SK-N-SH (cell line): ENCODE measurements at regions not wholly inside any gene's neighbourhood (a gene's known extent, or its start where the extent isn't known, plus 50 kb on each side); places are given as distances from the start of the nearest gene placed in this dataset.

ENCODE experiments used
- CTCF ChIA-PET: fragments of 300-600, 350-600 bp; formaldehyde crosslinking; extraction: SDS; loops from one replicate; lab custom pipeline; 2021; lab: Yijun Ruan, JAX
- POLR2A ChIA-PET: fragments of 350-600 bp; sonication (Branson Sonifier 250); formaldehyde crosslinking; extraction: SDS; loops from one replicate; lab custom pipeline; 2020; ENCODE audit warnings: antibody characterized with exemption, inconsistent platforms; lab: Yijun Ruan, JAX
- DNase-seq: peaks from one replicate; pipeline ENCODE4 v3.0.0; 2012
- H2AFZ ChIP-seq: fragments of 200-600 bp; sonication (generic); 2 replicates; pipeline ENCODE4 v1.8.1; 2016; ENCODE audit warnings: antibody characterized with exemption, mild to moderate bottlenecking, low read depth
- H3F3A ChIP-seq: fragments of 200-600 bp; sonication (generic); replicated peaks from 2 replicates; pipeline ENCODE3; 2016; ENCODE audit warnings: antibody characterized with exemption, mild to moderate bottlenecking; ENCODE audit not compliant: insufficient read depth
- H3K27ac ChIP-seq, 2 experiments: fragments of 200-500 bp in 1 of 2; fragments of 200-600 bp in 1 of 2; sonication (Bioruptor generic) in 1 of 2; sonication (generic), shearing (Covaris generic) in 1 of 2; 2 replicates each; pipeline versions ENCODE4 v1.5.1 to v1.6.1; 2014 to 2016; ENCODE audit warnings: low read depth in 2 of 2, inconsistent platforms in 1 of 2, low read length in 1 of 2, mild to moderate bottlenecking in 1 of 2, mixed read lengths in 1 of 2
- H3K27me3 ChIP-seq: fragments of 200-600 bp; sonication (generic), shearing (Covaris generic); 2 replicates; pipeline ENCODE4 v1.6.1; 2016; ENCODE audit warnings: mixed run types; ENCODE audit not compliant: insufficient read depth
- H3K36me3 ChIP-seq, 2 experiments: fragments of 200-500 bp in 1 of 2; fragments of 200-600 bp in 1 of 2; sonication (Bioruptor generic) in 1 of 2; sonication (generic) in 1 of 2; replicated peaks in 1 of 2; 2 replicates each; pipeline versions ENCODE3 to v1.5.1; 2014 to 2016; ENCODE audit warnings: low read length in 1 of 2, mild to moderate bottlenecking in 1 of 2; ENCODE audit not compliant: insufficient read depth in 2 of 2, control insufficient read depth in 1 of 2
- H3K4me1 ChIP-seq, 2 experiments: fragments of 200-500 bp in 1 of 2; fragments of 200-600 bp in 1 of 2; sonication (Bioruptor generic) in 1 of 2; sonication (generic), shearing (Covaris generic) in 1 of 2; 2 replicates each; pipeline versions ENCODE4 v1.5.1 to v1.6.1; 2014 to 2016; ENCODE audit warnings: low read depth in 1 of 2, low read length in 1 of 2, mixed run types in 1 of 2; ENCODE audit not compliant: insufficient read depth in 2 of 2, control insufficient read depth in 1 of 2
- H3K4me2 ChIP-seq: fragments of 200-600 bp; sonication (generic), shearing (Covaris generic); 2 replicates; pipeline ENCODE4 v1.6.1; 2017; ENCODE audit warnings: mixed run types
- H3K4me3 ChIP-seq, 2 experiments: fragments of 200-500 bp in 1 of 2; fragments of 200-600 bp in 1 of 2; sonication (Bioruptor generic) in 1 of 2; sonication (generic), shearing (Covaris generic) in 1 of 2; 2 replicates each; pipeline versions ENCODE4 v1.5.1 to v1.8.1; 2014 to 2016; ENCODE audit warnings: low read depth in 2 of 2, inconsistent platforms in 1 of 2, low read length in 1 of 2, mild to moderate bottlenecking in 1 of 2, mixed read lengths in 1 of 2, moderate library complexity in 1 of 2
- H3K79me2 ChIP-seq: fragments of 200-600 bp; sonication (generic); 2 replicates; pipeline ENCODE4 v1.8.1; 2017; ENCODE audit warnings: mild to moderate bottlenecking; ENCODE audit not compliant: insufficient read depth
- H3K9ac ChIP-seq: fragments of 200-600 bp; sonication (generic); 2 replicates; pipeline ENCODE4 v1.6.1; 2017; ENCODE audit warnings: mixed run types
- H3K9me2 ChIP-seq: fragments of 200-600 bp; sonication (generic); 2 replicates; pipeline ENCODE4 v1.6.1; 2017; ENCODE audit warnings: mixed run types
- H3K9me3 ChIP-seq: fragments of 200-600 bp; sonication (generic); 2 replicates; pipeline ENCODE4 v1.6.1; 2017; ENCODE audit warnings: mixed run types, mild to moderate bottlenecking, moderate library complexity
- H4K20me1 ChIP-seq: fragments of 200-600 bp; sonication (generic); 2 replicates; pipeline ENCODE4 v1.6.1; 2017; ENCODE audit warnings: mild to moderate bottlenecking, mixed run types; ENCODE audit not compliant: insufficient read depth
- EZH2phosphoT487 ChIP-seq: fragments of 200-600 bp; sonication (generic); IDR thresholded peaks from 2 replicates; pipeline ENCODE4 v1.6.1; 2017; ENCODE audit warnings: low read depth, mixed run types, mild to moderate bottlenecking, antibody characterized with exemption, moderate library complexity, borderline replicate concordance
- FOXM1 ChIP-seq: IDR thresholded peaks from 2 replicates; pipeline ENCODE4 v1.4.0; 2012; ENCODE audit warnings: low read depth, mild to moderate bottlenecking
- GABPA ChIP-seq: IDR thresholded peaks from 2 replicates; pipeline ENCODE4 v1.4.0; 2012; ENCODE audit warnings: low read depth, mild to moderate bottlenecking
- IRF3 ChIP-seq: fragments of 150-350 bp; IDR thresholded peaks from 2 replicates; pipeline ENCODE4 v1.6.1; 2016; ENCODE audit warnings: mild to moderate bottlenecking, low read depth, low read length
- JUND ChIP-seq: IDR thresholded peaks from 2 replicates; pipeline ENCODE4 v1.4.0; 2012
- MAX ChIP-seq: IDR thresholded peaks from 2 replicates; pipeline ENCODE4 v1.4.0; 2012; ENCODE audit warnings: low read depth
- MEF2A ChIP-seq: IDR thresholded peaks from 2 replicates; pipeline ENCODE4 v1.4.0; 2012; ENCODE audit warnings: low read depth, borderline replicate concordance
- SIN3A ChIP-seq: IDR thresholded peaks from 2 replicates; pipeline ENCODE4 v1.6.1; 2012; ENCODE audit warnings: low read depth, mild to moderate bottlenecking, low read length, moderate library complexity, borderline replicate concordance
- TAF1 ChIP-seq: IDR thresholded peaks from 2 replicates; pipeline ENCODE4 v1.6.1; 2012; ENCODE audit warnings: low read depth, mild to moderate bottlenecking, low read length, moderate library complexity, borderline replicate concordance
- TCF12 ChIP-seq: IDR thresholded peaks from 2 replicates; pipeline ENCODE4 v1.4.0; 2012
- YY1 ChIP-seq: IDR thresholded peaks from 2 replicates; pipeline ENCODE4 v1.4.0; 2012; ENCODE audit warnings: low read depth, mild to moderate bottlenecking
- WGBS: methylation state at CpG from one replicate; pipeline ENCODE4 v1.1.6; 2017; ENCODE audit warnings: low lambda C conversion rate; 5-methylcytosine and 5-hydroxymethylcytosine counted together
- TF ChIP-seq, protein P1 (sequence below): IDR thresholded peaks from 2 replicates; pipeline ENCODE4 v1.4.0; 2012; ENCODE audit warnings: low read depth, borderline replicate concordance

DNA sequence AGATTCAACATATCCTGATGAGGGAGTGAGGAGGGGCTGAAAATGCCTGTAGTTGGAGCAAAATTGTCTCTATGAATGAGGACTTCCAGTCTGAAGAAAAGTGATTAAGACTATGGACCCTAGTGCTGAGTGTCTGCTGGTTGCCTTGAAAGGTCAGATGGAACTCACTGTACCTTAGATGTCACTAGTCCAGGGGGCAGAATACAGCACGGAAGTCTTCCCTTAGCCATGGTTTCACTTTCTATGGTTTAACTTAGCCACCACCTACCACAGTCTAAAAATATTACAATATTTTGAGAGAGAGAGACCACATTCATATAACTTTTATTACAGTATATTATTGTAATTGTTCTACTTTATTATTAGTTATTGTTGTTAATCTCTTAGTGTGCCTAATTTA lies 223.1 kb downstream of the FMR1NB start:
- Histone ChIP-seq H3K27me3 (no peaks in the 10 kb centered on the region), H3K79me2 (no peaks in the 10 kb centered on the region), H3K9ac (no peak overlapping the region), H3K4me3 (no peak overlapping the region), H2AFZ (no peak overlapping the region), H3K9me2 (no peaks in the 10 kb centered on the region), H3K4me2 (no peak overlapping the region), H3K27ac (no peak overlapping the region), H3K4me1 (no peaks in the 10 kb centered on the region), H3F3A (no peaks in the 10 kb centered on the region), H3K9me3 (no peaks in the 10 kb centered on the region), H3K36me3 (no peaks in the 10 kb centered on the region), H4K20me1 (no peaks in the 10 kb centered on the region)
- POLR2A ChIA-PET: no interaction called here
- CTCF ChIA-PET: no interaction called here
- no peak for DNase-seq
- TF ChIP-seq TAF1 (no peak), FOXM1 (no peak), SIN3A (no peak), YY1 (no peak), TCF12 (no peak), JUND (no peak), GABPA (no peak)
- WGBS: 0% methylated on average over 1 of the region's 1 CpG

DNA sequence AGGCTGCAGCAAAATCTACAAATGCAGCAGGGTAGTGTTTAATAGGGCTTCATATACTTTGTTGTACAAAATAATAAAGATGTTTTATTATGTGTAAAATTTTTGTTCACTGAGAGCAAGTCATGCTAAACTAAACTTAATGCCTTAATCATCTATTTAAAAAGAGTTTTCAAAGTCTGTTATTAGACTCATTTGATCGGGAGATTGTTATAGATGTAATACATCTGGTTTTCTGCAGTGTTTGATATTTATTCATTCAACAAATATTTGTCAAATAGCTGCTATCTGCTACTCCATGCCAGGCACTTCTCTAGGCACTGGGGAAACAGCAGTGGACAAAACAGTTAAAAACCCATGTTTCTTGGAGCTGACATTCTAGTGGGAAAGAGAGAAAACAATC lies 233.6 kb downstream of the FMR1NB start:
- Histone ChIP-seq H3K9me3 (no peaks in the 10 kb centered on the region), H3K9me2 (no peaks in the 10 kb centered on the region), H3K9ac (no peak overlapping the region), H3K27ac (no peak overlapping the region), H2AFZ (no peak overlapping the region), H3K79me2 (no peaks in the 10 kb centered on the region), H3K4me3 (no peak overlapping the region), H3K27me3 (no peaks in the 10 kb centered on the region), H3K4me2 (no peak overlapping the region), H3F3A (no peaks in the 10 kb centered on the region), H3K4me1 (no peaks in the 10 kb centered on the region), H4K20me1 (no peaks in the 10 kb centered on the region), H3K36me3 (no peaks in the 10 kb centered on the region)
- ChIA-PET CTCF (no interaction called here), POLR2A (no interaction called here)
- no peak for DNase-seq
- TF ChIP-seq IRF3 (no peak), MEF2A (no peak), EZH2phosphoT487 (no peak), MAX (no peak), GABPA (no peak)
- TF ChIP-seq, protein P1, sequence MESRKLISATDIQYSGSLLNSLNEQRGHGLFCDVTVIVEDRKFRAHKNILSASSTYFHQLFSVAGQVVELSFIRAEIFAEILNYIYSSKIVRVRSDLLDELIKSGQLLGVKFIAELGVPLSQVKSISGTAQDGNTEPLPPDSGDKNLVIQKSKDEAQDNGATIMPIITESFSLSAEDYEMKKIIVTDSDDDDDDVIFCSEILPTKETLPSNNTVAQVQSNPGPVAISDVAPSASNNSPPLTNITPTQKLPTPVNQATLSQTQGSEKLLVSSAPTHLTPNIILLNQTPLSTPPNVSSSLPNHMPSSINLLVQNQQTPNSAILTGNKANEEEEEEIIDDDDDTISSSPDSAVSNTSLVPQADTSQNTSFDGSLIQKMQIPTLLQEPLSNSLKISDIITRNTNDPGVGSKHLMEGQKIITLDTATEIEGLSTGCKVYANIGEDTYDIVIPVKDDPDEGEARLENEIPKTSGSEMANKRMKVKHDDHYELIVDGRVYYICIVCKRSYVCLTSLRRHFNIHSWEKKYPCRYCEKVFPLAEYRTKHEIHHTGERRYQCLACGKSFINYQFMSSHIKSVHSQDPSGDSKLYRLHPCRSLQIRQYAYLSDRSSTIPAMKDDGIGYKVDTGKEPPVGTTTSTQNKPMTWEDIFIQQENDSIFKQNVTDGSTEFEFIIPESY: no peak
- 3% methylated on average over 1 of the region's 1 CpG for WGBS
